Activated CD4-positive, alpha-beta T cell treated with anti-CD3 and anti-CD28 coated beads for 36 hours (primary cell): ENCODE measurements at regions not wholly inside any gene's neighbourhood (a gene's known extent, or its start where the extent isn't known, plus 50 kb on each side); places are given as distances from the start of the nearest gene placed in this dataset.

Experiments
- ATAC-seq: fragments of 200-7000 bp; cut with Tn5 transposase; one replicate; pipeline ENCODE4 v1.10.0; 2021; ENCODE audit warnings: mild to moderate bottlenecking, moderate library complexity
- CTCF ChIA-PET: fragments of 350-600 bp; sonication (Branson Sonifier 250); formaldehyde crosslinking; loops from one replicate; lab custom pipeline; 2021; ENCODE audit warnings: antibody characterized with exemption; lab: Charles Lee
- POLR2A ChIA-PET: fragments of 350-600 bp; sonication (Branson Sonifier 250); formaldehyde crosslinking; loops from one replicate; lab custom pipeline; 2021; ENCODE audit warnings: antibody characterized with exemption, inconsistent platforms; lab: Charles Lee
- DNase-seq: peaks from one replicate; pipeline ENCODE4 v3.0.0-alpha.2; 2020
- H3K27ac Mint-ChIP-seq: one replicate; pipeline ENCODE4 v1.8.0; 2021; ENCODE audit warnings: mixed read lengths
- H3K27me3 Mint-ChIP-seq: one replicate; pipeline ENCODE4 v1.8.0; 2021; ENCODE audit warnings: mixed read lengths
- H3K36me3 Mint-ChIP-seq: one replicate; pipeline ENCODE4 v1.8.0; 2021; ENCODE audit warnings: low read depth, mixed read lengths
- H3K4me1 Mint-ChIP-seq: one replicate; pipeline ENCODE4 v1.8.0; 2021; ENCODE audit warnings: mixed read lengths
- H3K4me3 Mint-ChIP-seq: one replicate; pipeline ENCODE4 v1.8.0; 2021; ENCODE audit warnings: mild to moderate bottlenecking, moderate library complexity, mixed read lengths
- H3K9me3 Mint-ChIP-seq: one replicate; pipeline ENCODE4 v1.8.0; 2021; ENCODE audit warnings: low read depth, mixed read lengths
- intact Hi-C, 2 experiments: fragments of 100-400 bp; cut with DNase I in 1 of 2; cut with micrococcal nuclease in 1 of 2; formaldehyde crosslinking; loops; one replicate each; pipeline versions ENCODE4 v1.14.2 to v1.15.1; 2022 to 2024; cut with DNase I, micrococcal nuclease

DNA sequence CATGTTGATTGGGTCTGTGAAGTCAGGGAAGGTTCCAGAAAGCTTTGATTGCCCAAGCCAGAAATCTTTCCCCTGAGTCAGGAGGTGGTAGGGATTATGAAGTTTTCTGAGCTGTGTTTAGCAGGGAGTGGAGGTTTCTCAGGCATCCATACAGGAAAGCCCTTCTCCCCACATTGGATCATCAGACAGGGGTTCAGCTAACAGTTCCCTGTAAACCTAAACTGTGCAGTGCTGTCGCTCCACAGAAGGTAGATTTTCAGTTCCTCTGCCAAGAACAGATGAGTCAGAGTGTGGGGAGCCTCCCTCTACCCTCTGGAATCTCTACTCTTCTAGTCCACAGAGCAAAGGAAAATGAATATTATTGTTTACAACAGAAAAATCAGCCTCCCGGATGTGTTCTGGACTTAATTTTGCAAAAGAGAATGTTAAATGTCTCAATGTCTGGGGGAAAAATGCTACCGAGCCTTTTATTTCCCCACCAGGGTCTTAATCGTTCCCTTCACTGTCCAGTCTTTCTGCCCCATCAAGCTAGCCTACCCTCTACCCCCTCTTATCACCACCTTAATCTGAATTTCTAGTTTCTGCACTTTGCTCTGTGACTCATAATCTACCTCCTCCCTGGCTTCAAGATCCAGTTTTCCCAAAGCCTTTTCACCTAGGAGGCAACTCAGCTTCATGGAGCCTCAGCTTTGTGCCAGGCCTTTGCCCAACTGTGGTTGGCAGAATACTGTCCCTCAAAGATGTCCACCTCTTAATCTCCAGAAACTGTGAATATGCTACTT lies 355.6 kb downstream of the PRDM2 start:
- ATAC-seq = no peak
- ChIA-PET POLR2A (no interaction called here), CTCF (interaction anchor here (0.6 to 1.3 kb wide), 2 partner anchors 12 to 1219 kb away, joined by 3 read pairs; no protein-coding TSS in a partner anchor)
- H3K9me3 Mint-ChIP-seq = peaks cover 2% of the 10 kb centered on the region
- no peaks in the 10 kb centered on the region for H3K36me3 Mint-ChIP-seq
- intact Hi-C loops = no loop called here
- DNase-seq = no peak
- H3K27ac Mint-ChIP-seq = no peak overlapping the region
- H3K4me3 Mint-ChIP-seq = no peak overlapping the region
- no peaks in the 10 kb centered on the region for H3K4me1 Mint-ChIP-seq
- H3K27me3 Mint-ChIP-seq = peaks cover 10% of the 10 kb centered on the region

DNA sequence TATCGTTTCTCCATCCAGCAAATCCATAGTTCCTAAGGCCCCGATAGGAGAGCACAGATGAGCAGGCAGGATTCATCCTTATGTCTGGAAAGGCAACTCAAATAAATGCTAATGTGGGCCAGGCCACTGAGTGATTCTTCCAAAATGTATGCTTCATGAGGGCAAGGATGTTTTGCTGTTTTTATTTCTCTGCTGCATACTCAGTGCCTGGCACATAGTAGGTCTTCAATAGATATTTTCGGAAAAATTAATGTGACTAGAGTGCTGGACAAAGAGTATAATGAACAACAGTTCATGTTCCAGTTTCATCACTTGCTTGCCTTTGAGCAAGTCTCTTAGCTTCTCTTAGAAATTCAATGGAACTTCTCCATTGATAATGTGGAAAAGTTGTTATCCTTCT lies 357.7 kb downstream of the PRDM2 start:
- CTCF ChIA-PET = no interaction called here
- no peaks in the 10 kb centered on the region for H3K4me1 Mint-ChIP-seq
- POLR2A ChIA-PET = no interaction called here
- intact Hi-C loops = no loop called here
- peaks cover 8% of the 10 kb centered on the region for H3K27me3 Mint-ChIP-seq
- ATAC-seq (no peak), DNase-seq (no peak)
- peaks cover 2% of the 10 kb centered on the region for H3K9me3 Mint-ChIP-seq
- no peak overlapping the region for H3K4me3 Mint-ChIP-seq
- no peaks in the 10 kb centered on the region for H3K36me3 Mint-ChIP-seq
- no peak overlapping the region for H3K27ac Mint-ChIP-seq

DNA sequence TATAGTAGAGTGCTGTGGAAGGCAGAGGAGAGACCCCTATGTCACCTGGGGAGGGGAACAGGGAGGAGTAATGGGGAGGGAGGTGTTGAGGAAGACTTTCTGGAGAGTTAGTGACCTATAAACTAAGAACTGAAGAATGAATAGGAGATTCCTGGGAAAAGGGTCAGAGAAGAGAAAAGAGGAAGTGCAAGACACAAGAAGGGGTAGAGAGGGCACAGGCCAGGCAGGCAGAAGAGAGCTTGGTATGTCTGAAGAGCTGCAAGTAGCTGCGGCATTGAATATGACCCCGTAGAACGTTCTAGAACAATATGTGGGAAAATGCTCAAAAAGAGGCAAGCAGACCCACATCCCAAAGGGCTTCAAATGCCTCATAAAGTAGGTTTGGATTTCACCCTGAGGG lies 361.2 kb downstream of the PRDM2 start:
- Mint-ChIP-seq H3K9me3 (peaks cover 2% of the 10 kb centered on the region), H3K27me3 (peaks cover 5% of the 10 kb centered on the region), H3K27ac (no peak overlapping the region), H3K4me1 (no peaks in the 10 kb centered on the region), H3K36me3 (no peaks in the 10 kb centered on the region), H3K4me3 (no peak overlapping the region)
- DNase-seq (no peak), ATAC-seq (no peak)
- POLR2A ChIA-PET = no interaction called here
- CTCF ChIA-PET = no interaction called here
- intact Hi-C loops = no loop called here

DNA sequence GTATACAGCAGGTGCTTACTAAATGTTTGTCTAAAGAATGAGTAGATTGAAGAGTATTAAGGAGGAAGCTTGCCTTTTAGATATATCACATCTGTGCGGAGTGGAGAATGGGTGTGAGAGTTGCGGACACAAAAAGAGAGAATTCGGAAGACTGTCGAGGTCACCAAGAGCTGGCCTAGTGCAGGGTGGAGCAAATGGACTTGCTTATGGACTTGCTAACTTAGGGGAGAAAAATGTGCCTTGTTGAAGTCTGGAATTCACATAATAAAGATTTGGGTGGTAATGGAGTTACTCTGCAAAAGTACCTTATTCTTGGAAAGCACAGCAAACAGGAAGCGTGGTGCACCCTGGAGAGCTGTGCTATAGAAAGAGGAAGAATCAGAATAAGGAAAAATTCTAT lies 361.7 kb downstream of the PRDM2 start:
- Mint-ChIP-seq H3K4me3 (no peak overlapping the region), H3K27me3 (peaks cover 5% of the 10 kb centered on the region), H3K36me3 (no peaks in the 10 kb centered on the region), H3K9me3 (peaks cover 2% of the 10 kb centered on the region), H3K4me1 (no peaks in the 10 kb centered on the region), H3K27ac (no peak overlapping the region)
- DNase-seq (no peak), ATAC-seq (no peak)
- CTCF ChIA-PET = no interaction called here
- POLR2A ChIA-PET = interaction anchor here (0.5 kb wide), 1 partner anchor 48 kb away, joined by 4 read pairs; no protein-coding TSS in a partner anchor
- intact Hi-C loops = no loop called here

DNA sequence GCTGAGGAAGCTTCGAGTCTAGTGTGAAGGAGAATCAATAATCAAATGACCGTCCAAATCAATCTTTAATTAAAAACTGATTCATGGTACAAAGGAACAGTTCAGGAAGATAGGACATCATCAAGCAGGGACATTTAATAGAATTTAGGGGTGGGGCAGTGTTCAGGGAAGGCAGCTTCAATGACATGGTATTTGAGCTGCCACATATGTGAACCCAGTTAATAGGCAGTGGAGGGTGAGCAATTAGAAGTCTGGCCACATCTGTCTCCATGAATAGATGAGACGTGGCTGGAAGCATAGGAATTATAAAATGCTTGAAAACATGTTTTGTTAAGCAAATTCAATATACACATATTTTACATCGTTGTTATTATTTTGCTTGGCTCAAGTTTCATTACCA lies 362.7 kb downstream of the PRDM2 start:
- DNase-seq (no peak), ATAC-seq (no peak)
- Mint-ChIP-seq H3K36me3 (no peaks in the 10 kb centered on the region), H3K27ac (no peak overlapping the region), H3K27me3 (peaks cover 5% of the 10 kb centered on the region), H3K9me3 (no peaks in the 10 kb centered on the region), H3K4me1 (no peaks in the 10 kb centered on the region), H3K4me3 (no peak overlapping the region)
- CTCF ChIA-PET = no interaction called here
- intact Hi-C loops = no loop called here
- POLR2A ChIA-PET = no interaction called here

DNA sequence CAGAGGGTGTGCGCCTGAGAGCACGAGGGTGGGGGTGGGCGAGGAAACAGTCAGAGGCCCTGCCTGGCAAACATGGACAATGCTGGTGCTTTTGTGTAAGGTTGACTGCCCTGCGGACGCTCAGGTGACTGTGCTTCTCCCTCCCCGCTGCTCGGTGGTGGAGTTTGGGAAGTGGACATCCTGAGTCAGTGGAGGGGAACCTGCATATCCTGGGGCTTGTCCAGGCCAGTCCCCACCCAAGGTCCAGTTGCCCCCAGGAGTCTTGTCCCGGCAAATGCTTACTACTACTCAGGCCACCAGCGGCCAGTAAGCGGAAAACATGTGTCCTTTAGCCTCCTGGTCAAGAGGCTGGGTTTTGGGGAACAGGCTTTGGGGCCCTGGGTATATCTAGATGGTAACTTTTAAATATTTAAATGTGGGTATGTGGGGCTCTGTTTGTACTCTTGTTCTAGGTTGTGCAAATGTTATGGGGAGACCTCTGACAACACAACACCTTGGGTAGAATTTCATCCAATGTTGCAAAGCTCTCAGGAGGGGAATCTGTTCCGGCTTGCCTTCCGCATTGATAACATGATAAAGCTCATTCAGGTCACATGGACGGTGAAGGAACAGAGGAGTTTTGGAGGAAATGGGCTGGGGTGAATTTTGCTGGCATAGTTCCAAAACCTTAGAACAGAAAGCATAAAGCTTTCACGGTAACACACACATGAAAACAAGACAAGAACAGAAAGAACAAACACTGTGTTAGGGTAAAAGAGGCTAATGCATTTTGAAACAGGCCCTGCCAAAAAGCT lies 364.9 kb downstream of the PRDM2 start:
- ChIA-PET CTCF (no interaction called here), POLR2A (interaction anchor here (0.6 kb wide), 1 partner anchor 599 kb away, joined by 4 read pairs; no protein-coding TSS in a partner anchor)
- Mint-ChIP-seq H3K4me1 (no peaks in the 10 kb centered on the region), H3K27ac (no peak overlapping the region), H3K9me3 (no peaks in the 10 kb centered on the region), H3K27me3 (peaks cover 2% of the 10 kb centered on the region), H3K36me3 (no peaks in the 10 kb centered on the region), H3K4me3 (no peak overlapping the region)
- DNase-seq (no peak), ATAC-seq (no peak)
- intact Hi-C loops = no loop called here

DNA sequence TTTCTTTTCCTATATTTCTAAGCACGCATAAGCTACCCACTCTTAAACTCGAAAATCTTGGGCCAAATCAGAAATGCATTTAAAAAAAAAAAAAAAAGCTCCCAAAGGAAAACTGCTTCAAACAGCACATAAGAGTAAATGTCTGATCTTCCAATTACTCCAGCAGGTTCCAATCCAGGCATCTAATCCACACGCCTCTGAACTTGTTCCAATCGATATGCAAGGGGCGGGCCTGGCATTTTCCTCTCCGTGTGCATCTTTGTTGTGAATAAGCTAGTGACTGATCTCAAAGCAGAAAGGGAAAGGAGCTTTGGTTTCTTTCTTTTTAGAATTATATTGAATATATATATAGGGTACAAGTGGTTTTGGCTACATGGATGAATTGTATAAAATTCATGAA lies 365.5 kb downstream of the PRDM2 start:
- no peak for ATAC-seq
- Mint-ChIP-seq H3K9me3 (no peaks in the 10 kb centered on the region), H3K27ac (no peak overlapping the region), H3K27me3 (peaks cover 2% of the 10 kb centered on the region), H3K4me3 (no peak overlapping the region), H3K4me1 (no peaks in the 10 kb centered on the region), H3K36me3 (no peaks in the 10 kb centered on the region)
- no peak for DNase-seq
- CTCF ChIA-PET = no interaction called here
- POLR2A ChIA-PET = no interaction called here
- intact Hi-C loops = no loop called here

DNA sequence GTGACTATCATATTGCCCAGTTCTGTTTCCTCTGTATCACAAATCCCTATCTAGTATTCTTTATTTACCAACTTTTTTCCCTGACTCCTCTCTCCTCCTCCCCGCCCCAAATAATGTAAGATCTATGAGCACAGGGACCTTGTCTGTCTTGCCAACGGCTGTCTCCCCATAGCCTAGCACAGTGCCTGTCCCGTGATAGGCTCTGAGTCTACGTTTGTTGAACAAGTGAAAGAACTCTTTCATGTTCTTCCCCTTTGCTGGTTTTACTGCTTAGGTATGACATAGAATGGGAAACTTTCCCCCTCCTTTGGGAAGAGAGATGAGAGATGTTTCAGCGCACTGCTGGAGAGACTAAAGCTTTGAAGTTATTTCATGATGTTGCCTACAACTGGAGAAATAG lies 367.0 kb downstream of the PRDM2 start:
- ChIA-PET POLR2A (no interaction called here), CTCF (no interaction called here)
- intact Hi-C loops = no loop called here

DNA sequence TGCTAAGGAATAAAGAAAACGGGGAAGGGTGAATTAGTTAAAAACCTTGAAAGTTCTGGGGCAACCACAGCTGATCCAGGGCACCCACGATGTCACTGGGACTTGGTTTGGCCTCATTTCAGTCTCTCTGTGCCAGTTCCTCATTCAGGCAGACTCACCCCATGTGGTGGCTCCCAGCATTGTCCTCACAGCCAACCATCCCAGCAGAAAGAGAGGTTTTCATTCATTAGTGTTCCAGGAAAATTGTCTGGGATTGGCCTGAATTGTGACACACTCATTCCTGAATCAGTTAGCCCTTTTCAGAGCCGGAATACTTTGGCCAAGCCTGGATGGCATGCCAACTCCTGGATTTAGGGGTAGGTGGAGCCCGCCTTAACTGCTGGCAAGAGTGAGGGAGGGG lies 367.7 kb downstream of the PRDM2 start:
- intact Hi-C loops = no loop called here
- Mint-ChIP-seq H3K27ac (no peak overlapping the region), H3K9me3 (no peaks in the 10 kb centered on the region)

More for the DNA sequence above, 367.0 kb downstream of the PRDM2 start:
- Mint-ChIP-seq H3K27ac (no peak overlapping the region), H3K36me3 (no peaks in the 10 kb centered on the region), H3K4me3 (no peak overlapping the region), H3K27me3 (peaks cover 2% of the 10 kb centered on the region), H3K9me3 (no peaks in the 10 kb centered on the region), H3K4me1 (no peaks in the 10 kb centered on the region)
- ATAC-seq = no peak
- no peak for DNase-seq

DNA sequence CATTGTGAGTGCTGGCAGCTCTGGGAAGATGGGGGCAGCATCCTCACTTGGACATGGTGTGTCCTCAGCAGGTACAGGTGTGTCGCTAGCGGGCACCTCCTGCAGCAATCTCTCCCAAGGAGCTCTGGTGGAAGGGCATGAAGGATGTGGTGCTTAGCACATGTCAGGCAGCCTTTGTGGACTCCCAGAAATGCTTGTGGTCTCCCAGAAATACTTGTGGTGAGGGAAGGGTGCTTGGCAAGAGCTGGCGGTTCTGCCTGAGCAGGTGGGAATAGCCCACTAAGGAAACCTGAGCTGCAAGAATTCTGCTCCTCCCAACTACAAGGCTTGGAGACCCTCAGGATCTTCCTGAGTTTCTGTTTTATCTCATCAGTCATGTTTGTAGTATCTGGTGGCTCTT lies 371.6 kb downstream of the PRDM2 start:
- H3K9me3 Mint-ChIP-seq = no peaks in the 10 kb centered on the region
- ATAC-seq = no peak

More for the DNA sequence above, 367.7 kb downstream of the PRDM2 start:
- Mint-ChIP-seq H3K36me3 (no peaks in the 10 kb centered on the region), H3K4me1 (no peaks in the 10 kb centered on the region), H3K27me3 (no peaks in the 10 kb centered on the region), H3K4me3 (no peak overlapping the region)
- ATAC-seq = no peak
- DNase-seq = no peak
- CTCF ChIA-PET = no interaction called here
- POLR2A ChIA-PET = no interaction called here

DNA sequence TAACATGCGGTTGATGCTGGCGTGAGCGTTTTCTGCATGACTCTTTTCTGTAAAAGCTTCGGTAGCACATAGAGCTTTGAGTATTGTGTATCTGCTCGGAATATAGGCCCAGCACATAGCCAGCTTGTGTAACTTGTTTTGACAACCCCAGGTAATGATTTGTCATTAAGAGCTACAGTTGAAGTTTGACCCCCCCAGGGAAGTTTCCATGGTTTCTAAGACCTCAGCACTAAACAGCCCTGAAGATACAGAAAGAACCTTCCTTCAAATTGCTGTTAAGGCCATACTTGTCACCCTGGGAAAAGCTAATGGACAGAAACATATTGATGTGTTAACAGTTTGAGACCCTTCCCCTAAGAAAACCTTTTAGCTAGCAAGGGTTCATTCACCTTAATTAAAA lies 380.7 kb downstream of the PRDM2 start:
- ChIA-PET CTCF (no interaction called here), POLR2A (no interaction called here)
- ATAC-seq = no peak
- intact Hi-C loops = no loop called here
- DNase-seq = no peak
- Mint-ChIP-seq H3K27ac (no peak overlapping the region), H3K4me3 (no peak overlapping the region), H3K27me3 (peaks cover 14% of the 10 kb centered on the region), H3K9me3 (no peaks in the 10 kb centered on the region), H3K4me1 (no peaks in the 10 kb centered on the region), H3K36me3 (no peaks in the 10 kb centered on the region)

More for the DNA sequence above, 371.6 kb downstream of the PRDM2 start:
- DNase-seq = no peak
- POLR2A ChIA-PET = no interaction called here
- no peak overlapping the region for H3K4me3 Mint-ChIP-seq
- CTCF ChIA-PET = no interaction called here
- no peak overlapping the region for H3K27ac Mint-ChIP-seq
- no peaks in the 10 kb centered on the region for H3K36me3 Mint-ChIP-seq
- H3K4me1 Mint-ChIP-seq = no peaks in the 10 kb centered on the region
- peaks cover 3% of the 10 kb centered on the region for H3K27me3 Mint-ChIP-seq
- intact Hi-C loops = no loop called here

DNA sequence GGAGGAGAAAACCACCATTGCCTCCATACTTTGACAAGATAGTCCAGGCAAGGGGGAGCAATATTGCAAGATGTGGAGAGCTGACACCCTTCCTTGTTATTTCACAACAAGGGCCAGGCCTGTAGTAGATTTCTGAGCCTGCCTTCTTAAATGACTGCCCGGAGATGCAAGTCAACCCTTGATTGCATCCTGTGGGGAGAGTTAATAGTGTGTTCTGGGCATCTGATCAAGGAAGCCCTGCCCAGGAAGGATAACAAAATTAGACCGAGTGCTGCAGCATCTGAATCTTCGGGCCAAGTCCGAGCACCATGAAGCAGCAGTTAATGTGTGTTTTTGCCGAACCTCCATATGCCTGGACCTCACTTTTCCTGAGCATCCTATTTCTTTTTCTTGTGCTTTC lies 382.3 kb downstream of the PRDM2 start:
- POLR2A ChIA-PET = no interaction called here
- Mint-ChIP-seq H3K27ac (no peak overlapping the region), H3K4me1 (no peaks in the 10 kb centered on the region), H3K27me3 (peaks cover 14% of the 10 kb centered on the region), H3K9me3 (no peaks in the 10 kb centered on the region), H3K4me3 (no peak overlapping the region), H3K36me3 (no peaks in the 10 kb centered on the region)
- CTCF ChIA-PET = no interaction called here
- ATAC-seq (no peak), DNase-seq (no peak)
- intact Hi-C loops = no loop called here
